ENCODE measurements at regions not wholly inside any gene's neighbourhood (a gene's known extent, or its start where the extent isn't known, plus 50 kb on each side); places are given as distances from the start of the nearest gene placed in this dataset.

- TF ChIP-seq EZH2phosphoT487 (IDR thresholded peaks at IDR 0.05; ENCODE audit: insufficient read depth, low read depth) (no peak), EZH2 (IDR thresholded peaks at IDR 0.05; ENCODE audit: insufficient read depth, poor library complexity, severe bottlenecking) (no peak)
Observed at GRCh38 chr16:7150230-7150629, 182.4 kb upstream of the RBFOX1 start.

Measured in GM23248 (cell line).